ENCODE measurements at regions not wholly inside any gene's neighbourhood (a gene's known extent, or its start where the extent isn't known, plus 50 kb on each side); places are given as distances from the start of the nearest gene placed in this dataset.
A peak's percentile ranks its signal among the peaks of the same experiment; 100 is the strongest.

- WGBS, 2 donors = 53 to 54% methylated on average over 1 of the region's 1 CpG
- DNase-seq = no peak
- H3K9me3 ChIP-seq = no peaks in the 10 kb centered on the region
- TF ChIP-seq POLR2A (IDR thresholded peaks at IDR 0.05) (no peak), CTCF (IDR thresholded peaks at IDR 0.05) (no peak)
- H3K27me3 ChIP-seq = no peaks in the 10 kb centered on the region
- H3K36me3 ChIP-seq = no peaks in the 10 kb centered on the region
- intact Hi-C loops (cut with DNase I) = no loop called here
- no peak overlapping the region for H3K27ac ChIP-seq
- no peak overlapping the region for H3K4me3 ChIP-seq (replicated peaks in 1 of 3)
- H3K4me1 ChIP-seq = no peaks in the 10 kb centered on the region
Measured at GRCh38 chr13:85266331-85266730, 532.9 kb downstream of the SLITRK6 start.

GRCh38 chr13:85265296-85265695, 533.9 kb downstream of the SLITRK6 start:
- TF ChIP-seq POLR2A (IDR thresholded peaks at IDR 0.05) (no peak), CTCF (IDR thresholded peaks at IDR 0.05) (no peak)
- no peaks in the 10 kb centered on the region for H3K9me3 ChIP-seq
- no peaks in the 10 kb centered on the region for H3K4me1 ChIP-seq
- intact Hi-C loops (cut with DNase I) = no loop called here
- no peak overlapping the region for H3K27ac ChIP-seq
- 92 to 97% methylated on average over 3 of the region's 3 CpGs for WGBS, 2 donors
- DNase-seq = no peak
- H3K4me3 ChIP-seq (replicated peaks in 1 of 3) = no peak overlapping the region
- H3K36me3 ChIP-seq = no peaks in the 10 kb centered on the region
- H3K27me3 ChIP-seq = no peaks in the 10 kb centered on the region

- DNase-seq = no peak
- no peaks in the 10 kb centered on the region for H3K27me3 ChIP-seq
- no peak overlapping the region for H3K27ac ChIP-seq
- H3K4me1 ChIP-seq = no peaks in the 10 kb centered on the region
- 90% methylated on average over 2 of the region's 2 CpGs for WGBS, 2 donors
- intact Hi-C loops (cut with DNase I) = no loop called here
- no peak for TF ChIP-seq POLR2A (IDR thresholded peaks at IDR 0.05)
- TF ChIP-seq CTCF (IDR thresholded peaks at IDR 0.05) = no peak
- H3K4me3 ChIP-seq (replicated peaks in 1 of 3) = no peak overlapping the region
- no peaks in the 10 kb centered on the region for H3K36me3 ChIP-seq
- H3K9me3 ChIP-seq = no peaks in the 10 kb centered on the region
Measured at GRCh38 chr13:85262499-85262898, 536.7 kb downstream of the SLITRK6 start.

- TF ChIP-seq CTCF (IDR thresholded peaks at IDR 0.05) (peak in 5 of 6 experiments; percentile 7 to 54 (median 39)), POLR2A (IDR thresholded peaks at IDR 0.05) (no peak)
- 30 to 33% methylated on average over 1 of the region's 1 CpG for WGBS, 2 donors
- no peak overlapping the region for H3K4me3 ChIP-seq (replicated peaks in 1 of 3)
- H3K36me3 ChIP-seq = no peaks in the 10 kb centered on the region
- no peaks in the 10 kb centered on the region for H3K9me3 ChIP-seq
- H3K27me3 ChIP-seq = no peaks in the 10 kb centered on the region
- intact Hi-C loops (cut with DNase I) = no loop called here
- DNase-seq = no peak
- no peak overlapping the region for H3K27ac ChIP-seq
- H3K4me1 ChIP-seq = no peaks in the 10 kb centered on the region
Measured at GRCh38 chr13:85261757-85262346, 537.4 kb downstream of the SLITRK6 start.

- no peak overlapping the region for H3K27ac ChIP-seq
- H3K36me3 ChIP-seq = no peaks in the 10 kb centered on the region
- intact Hi-C loops (cut with DNase I) = no loop called here
- no peak for TF ChIP-seq POLR2A (IDR thresholded peaks at IDR 0.05)
- no peak for TF ChIP-seq CTCF (IDR thresholded peaks at IDR 0.05)
- H3K4me3 ChIP-seq (replicated peaks in 1 of 3) = no peak overlapping the region
- no peak for DNase-seq
- H3K9me3 ChIP-seq = no peaks in the 10 kb centered on the region
- 96 to 100% methylated on average over 1 of the region's 1 CpG for WGBS, 2 donors
- H3K4me1 ChIP-seq = no peaks in the 10 kb centered on the region
- no peaks in the 10 kb centered on the region for H3K27me3 ChIP-seq
Measured at GRCh38 chr13:85260896-85261295, 538.3 kb downstream of the SLITRK6 start.
